Keratinocyte (primary cell): ENCODE measurements at regions not wholly inside any gene's neighbourhood (a gene's known extent, or its start where the extent isn't known, plus 50 kb on each side); places are given as distances from the start of the nearest gene placed in this dataset.

Source experiments
- DNase-seq: peaks from one replicate; pipeline ENCODE4 v3.0.0-alpha.2; 2011; ENCODE audit warnings: low read depth, missing footprints, low spot score
- FAIRE-seq: peaks from 2 replicates; lab custom pipeline; 2011; peaks lifted over from hg19 to GRCh38; lab: Jason Lieb, UNC
- H2AFZ ChIP-seq: 2 replicates; pipeline ENCODE4 v1.6.0; 2012; ENCODE audit warnings: low read length, control low read depth, inconsistent platforms; ENCODE audit not compliant: control insufficient read depth
- H3K27ac ChIP-seq: 2 replicates; pipeline ENCODE4 v1.5.1; 2011; ENCODE audit warnings: low read length; ENCODE audit not compliant: control insufficient read depth, insufficient read depth
- H3K27me3 ChIP-seq: 3 replicates; pipeline ENCODE4 v1.6.0; 2011; ENCODE audit warnings: low read length; ENCODE audit not compliant: control insufficient read depth, insufficient read depth; ENCODE audit errors: extremely low read depth
- H3K36me3 ChIP-seq, 2 experiments: 2 replicates in 1 of 2; 3 replicates in 1 of 2; pipeline ENCODE4 v1.5.1; 2011; ENCODE audit warnings: low read length in 2 of 2, mild to moderate bottlenecking in 1 of 2; ENCODE audit not compliant: control insufficient read depth in 2 of 2, insufficient read depth in 2 of 2; ENCODE audit errors: extremely low read depth in 1 of 2
- H3K4me1 ChIP-seq: 3 replicates; pipeline ENCODE4 v1.5.1; 2011; ENCODE audit warnings: low read length; ENCODE audit not compliant: control insufficient read depth, insufficient read depth; ENCODE audit errors: extremely low read depth
- H3K4me2 ChIP-seq: 3 replicates; pipeline ENCODE4 v1.6.0; 2011; ENCODE audit warnings: low read depth, low read length; ENCODE audit not compliant: control insufficient read depth, insufficient read depth; ENCODE audit errors: extremely low read depth
- H3K4me3 ChIP-seq, 3 experiments: fragments of 200-600 bp in 1 of 3; sonication (generic) in 1 of 3; 2 replicates in 2 of 3; 3 replicates in 1 of 3; pipeline ENCODE4 v1.5.1; 2011 to 2016; ENCODE audit warnings: low read length in 3 of 3, mild to moderate bottlenecking in 3 of 3, control low read depth in 2 of 3, inconsistent platforms in 1 of 3, low read depth in 1 of 3, mixed read lengths in 1 of 3, mixed run types in 1 of 3, moderate library complexity in 1 of 3; ENCODE audit not compliant: control insufficient read depth in 2 of 3, insufficient read depth in 2 of 3; ENCODE audit errors: extremely low read depth in 1 of 3
- H3K79me2 ChIP-seq: 2 replicates; pipeline ENCODE4 v1.6.0; 2012; ENCODE audit warnings: low read length; ENCODE audit not compliant: control insufficient read depth, insufficient read depth
- H3K9ac ChIP-seq: 3 replicates; pipeline ENCODE4 v1.6.0; 2011; ENCODE audit warnings: low read length; ENCODE audit not compliant: control insufficient read depth, insufficient read depth; ENCODE audit errors: extremely low read depth
- H3K9me1 ChIP-seq: 3 replicates; pipeline ENCODE4 v1.6.0; 2011; ENCODE audit warnings: low read length; ENCODE audit not compliant: control insufficient read depth, insufficient read depth; ENCODE audit errors: extremely low read depth
- H3K9me3 ChIP-seq: 2 replicates; pipeline ENCODE4 v1.5.1; 2012; ENCODE audit warnings: low read depth, low read length; ENCODE audit not compliant: control insufficient read depth
- H4K20me1 ChIP-seq: 3 replicates; pipeline ENCODE4 v1.6.0; 2011; ENCODE audit warnings: low read length; ENCODE audit not compliant: control insufficient read depth, insufficient read depth; ENCODE audit errors: extremely low read depth
- CTCF ChIP-seq, 3 experiments: IDR thresholded peaks in 1 of 3; conservative IDR thresholded peaks in 1 of 3; optimal IDR thresholded peaks in 1 of 3; 2 replicates in 2 of 3; 3 replicates in 1 of 3; pipeline versions ENCODE3 to v1.5.1; 2011; ENCODE audit warnings: low read length in 3 of 3, mild to moderate bottlenecking in 3 of 3, moderate library complexity in 2 of 3, control low read depth in 1 of 3, inconsistent platforms in 1 of 3; ENCODE audit not compliant: insufficient read depth in 2 of 3; ENCODE audit errors: extremely low read depth in 1 of 3
- EZH2 ChIP-seq: IDR thresholded peaks from one replicate; pipeline ENCODE4 v1.6.1; 2012; ENCODE audit warnings: inconsistent platforms, mild to moderate bottlenecking, low read length, moderate library complexity
- dilution Hi-C: fragments of 300-500 bp; cut with MboI; formaldehyde crosslinking; loops from one replicate; pipeline ENCODE4 v1.7.0; 2020; ENCODE audit warnings: low sequenced_read_pairs; ENCODE audit not compliant: extremely low pct_ligation_motif_present

GRCh38 chr9:99555792-99556191, 265.9 kb upstream of the NR4A3 start:
- H3K4me2 ChIP-seq: no peak overlapping the region
- no peak overlapping the region for H3K4me3 ChIP-seq
- no peaks in the 10 kb centered on the region for H4K20me1 ChIP-seq
- no peak overlapping the region for H3K27ac ChIP-seq
- no peaks in the 10 kb centered on the region for H3K9me3 ChIP-seq
- DNase-seq: no peak
- no peaks in the 10 kb centered on the region for H3K4me1 ChIP-seq
- H3K79me2 ChIP-seq: no peaks in the 10 kb centered on the region
- no peak overlapping the region for H2AFZ ChIP-seq
- no peaks in the 10 kb centered on the region for H3K27me3 ChIP-seq
- dilution Hi-C loops: no loop called here
- H3K9ac ChIP-seq: no peak overlapping the region
- no peaks in the 10 kb centered on the region for H3K9me1 ChIP-seq
- FAIRE-seq: no peak
- no peak for TF ChIP-seq EZH2
- TF ChIP-seq CTCF (optimal IDR thresholded peaks at IDR 0.05 in 1 of 3, IDR thresholded peaks at IDR 0.05 in 1 of 3, conservative IDR thresholded peaks at IDR 0.05 in 1 of 3; ENCODE audit: extremely low read depth in 1 of 3, insufficient read depth in 2 of 3, low read length in 3 of 3): no peak
- H3K36me3 ChIP-seq: no peaks in the 10 kb centered on the region

DNA sequence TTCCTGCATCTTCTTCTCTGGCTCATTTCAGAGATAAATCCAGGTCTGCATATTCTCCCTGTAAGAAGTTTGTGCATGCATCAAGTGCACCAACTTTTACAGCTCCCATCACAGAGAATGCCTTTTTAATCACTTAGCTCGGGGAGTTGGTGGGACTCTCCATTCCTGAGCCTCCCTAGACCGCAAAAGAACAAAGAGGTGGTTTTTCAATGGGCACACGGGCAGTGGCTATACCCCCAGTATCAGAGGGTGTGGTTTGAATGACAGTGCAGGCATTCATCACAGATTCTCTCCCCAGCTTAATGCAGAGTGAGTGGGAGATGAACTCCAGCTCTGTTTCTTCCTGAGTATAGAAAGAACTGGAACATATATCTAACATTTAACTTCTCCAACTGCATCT, 264.7 kb upstream of the NR4A3 start:
- no peaks in the 10 kb centered on the region for H3K27me3 ChIP-seq
- no peak overlapping the region for H3K9ac ChIP-seq
- H3K4me1 ChIP-seq: no peaks in the 10 kb centered on the region
- no peaks in the 10 kb centered on the region for H3K9me3 ChIP-seq
- no peak overlapping the region for H3K4me3 ChIP-seq
- H2AFZ ChIP-seq: no peak overlapping the region
- DNase-seq (no peak), FAIRE-seq (no peak)
- H3K79me2 ChIP-seq: no peaks in the 10 kb centered on the region
- H3K36me3 ChIP-seq: no peaks in the 10 kb centered on the region
- no peak for TF ChIP-seq CTCF (optimal IDR thresholded peaks at IDR 0.05 in 1 of 3, IDR thresholded peaks at IDR 0.05 in 1 of 3, conservative IDR thresholded peaks at IDR 0.05 in 1 of 3; ENCODE audit: extremely low read depth in 1 of 3, insufficient read depth in 2 of 3, low read length in 3 of 3)
- TF ChIP-seq EZH2: no peak
- dilution Hi-C loops: no loop called here
- H3K27ac ChIP-seq: no peak overlapping the region
- H4K20me1 ChIP-seq: no peaks in the 10 kb centered on the region
- H3K4me2 ChIP-seq: no peak overlapping the region
- no peaks in the 10 kb centered on the region for H3K9me1 ChIP-seq
